Activated CD4-positive, alpha-beta memory T cell treated with anti-CD3 and anti-CD28 coated beads, Interleukin-2, amount 10 ng/mL, durations not matched to agents 7 days and 5 days (primary cell): ENCODE measurements at regions not wholly inside any gene's neighbourhood (a gene's known extent, or its start where the extent isn't known, plus 50 kb on each side); places are given as distances from the start of the nearest gene placed in this dataset.
"Not testable (repeated sequence)": the region's sequence is repeated elsewhere in the genome, so short reads cannot be mapped to it uniquely, and the experiment has no call there.

Experiments
- CTCF ChIA-PET: fragments of 350-600 bp; sonication (Branson Sonifier 250); formaldehyde crosslinking; loops from one replicate; lab custom pipeline; 2021; ENCODE audit warnings: antibody characterized with exemption, inconsistent platforms; lab: Charles Lee
- POLR2A ChIA-PET: fragments of 350-600 bp; sonication (Branson Sonifier 250); formaldehyde crosslinking; loops from one replicate; lab custom pipeline; 2021; ENCODE audit warnings: antibody characterized with exemption; lab: Charles Lee
- DNase-seq: peaks from one replicate; pipeline ENCODE4 v3.0.0-alpha.2; 2020
- H3K27ac Mint-ChIP-seq: one replicate; pipeline ENCODE4 v1.8.0; 2021; ENCODE audit warnings: mild to moderate bottlenecking, mixed read lengths
- H3K27me3 Mint-ChIP-seq: one replicate; pipeline ENCODE4 v1.8.0; 2021; ENCODE audit warnings: mixed read lengths
- H3K36me3 Mint-ChIP-seq: one replicate; pipeline ENCODE4 v1.8.0; 2021; ENCODE audit warnings: low read depth, mixed read lengths
- H3K4me1 Mint-ChIP-seq: one replicate; pipeline ENCODE4 v1.8.0; 2021; ENCODE audit warnings: mixed read lengths
- H3K4me3 Mint-ChIP-seq: one replicate; pipeline ENCODE4 v1.8.0; 2021; ENCODE audit warnings: mild to moderate bottlenecking, mixed read lengths
- H3K9me3 Mint-ChIP-seq: one replicate; pipeline ENCODE4 v1.8.0; 2021; ENCODE audit warnings: mixed read lengths

- CTCF ChIA-PET, H3K36me3 Mint-ChIP-seq, DNase-seq, H3K4me1 Mint-ChIP-seq, POLR2A ChIA-PET, H3K27ac Mint-ChIP-seq, H3K4me3 Mint-ChIP-seq, H3K27me3 Mint-ChIP-seq: not testable (repeated sequence)
- peaks cover 20% of the 10 kb centered on the region for H3K9me3 Mint-ChIP-seq
These were observed 51.6 kb upstream of the FSIP2 start for GRCh38 chr2:185687001-185687400.

- no peak for DNase-seq
- H3K27me3 Mint-ChIP-seq: no peaks in the 10 kb centered on the region
- ChIA-PET CTCF (no interaction called here), POLR2A (no interaction called here)
- H3K27ac Mint-ChIP-seq: no peak overlapping the region
- no peaks in the 10 kb centered on the region for H3K4me1 Mint-ChIP-seq
- no peak overlapping the region for H3K4me3 Mint-ChIP-seq
- H3K36me3 Mint-ChIP-seq: no peaks in the 10 kb centered on the region
- H3K9me3 Mint-ChIP-seq: peaks cover 18% of the 10 kb centered on the region
These were observed 50.6 kb upstream of the FSIP2 start for GRCh38 chr2:185687967-185688366.
